ENCODE measurements at regions not wholly inside any gene's neighbourhood (a gene's known extent, or its start where the extent isn't known, plus 50 kb on each side); places are given as distances from the start of the nearest gene placed in this dataset.
"Not testable (repeated sequence)": the region's sequence is repeated elsewhere in the genome, so short reads cannot be mapped to it uniquely, and the experiment has no call there.

GRCh38 chr11:25485315-25485714 is 846.6 kb upstream of the ANO3 start:
- DNase-seq (ENCODE audit: insufficient read length, low spot score) (no peak), FAIRE-seq (no peak)
- TF ChIP-seq CTCF (IDR thresholded peaks at IDR 0.05; ENCODE audit: insufficient read depth, missing control alignments): no peak

GRCh38 chr11:25486338-25486737 is 845.6 kb upstream of the ANO3 start:
- FAIRE-seq; DNase-seq (ENCODE audit: insufficient read length, low spot score): not testable (repeated sequence)

GRCh38 chr11:25488176-25488575 is 843.8 kb upstream of the ANO3 start:
- FAIRE-seq; DNase-seq (ENCODE audit: insufficient read length, low spot score): not testable (repeated sequence)

GRCh38 chr11:25501426-25501825 is 830.5 kb upstream of the ANO3 start:
- DNase-seq (ENCODE audit: insufficient read length, low spot score); FAIRE-seq: not testable (repeated sequence)

- DNase-seq (ENCODE audit: insufficient read length, low spot score) (no peak), FAIRE-seq (no peak)
- TF ChIP-seq CTCF (IDR thresholded peaks at IDR 0.05; ENCODE audit: insufficient read depth, missing control alignments): no peak
Observed at GRCh38 chr11:25515576-25515975, 816.4 kb upstream of the ANO3 start.

- DNase-seq (ENCODE audit: insufficient read length, low spot score) (no peak), FAIRE-seq (no peak)
Observed at GRCh38 chr11:25520459-25520858, 811.5 kb upstream of the ANO3 start.

GRCh38 chr11:25527841-25528240 is 804.1 kb upstream of the ANO3 start:
- no peak for TF ChIP-seq CTCF (IDR thresholded peaks at IDR 0.05; ENCODE audit: insufficient read depth, missing control alignments)
- FAIRE-seq: no peak
- DNase-seq (ENCODE audit: insufficient read length, low spot score): no peak

More at GRCh38 chr11:25520459-25520858, 811.5 kb upstream of the ANO3 start:
- no peak for TF ChIP-seq CTCF (IDR thresholded peaks at IDR 0.05; ENCODE audit: insufficient read depth, missing control alignments)

- FAIRE-seq (no peak), DNase-seq (ENCODE audit: insufficient read length, low spot score) (no peak)
- TF ChIP-seq CTCF (IDR thresholded peaks at IDR 0.05; ENCODE audit: insufficient read depth, missing control alignments): no peak
Observed at GRCh38 chr11:25529572-25529971, 802.4 kb upstream of the ANO3 start.

- no peak for DNase-seq (ENCODE audit: insufficient read length, low spot score)
- no peak for FAIRE-seq
- no peak for TF ChIP-seq CTCF (IDR thresholded peaks at IDR 0.05; ENCODE audit: insufficient read depth, missing control alignments)
Observed at GRCh38 chr11:25535467-25536272, 796.3 kb upstream of the ANO3 start.
